K562 (cell line): ENCODE measurements at regions not wholly inside any gene's neighbourhood (a gene's known extent, or its start where the extent isn't known, plus 50 kb on each side); places are given as distances from the start of the nearest gene placed in this dataset.

Experiments
- EZH2 ChIP-seq: IDR thresholded peaks from 2 replicates; pipeline ENCODE4 v1.6.1; 2012; ENCODE audit warnings: low read depth, mild to moderate bottlenecking, inconsistent platforms, low read length, borderline replicate concordance
- KDM2B ChIP-seq: fragments of 250-450 bp; sonication (Bioruptor Pico); IDR thresholded peaks from 2 replicates; pipeline ENCODE4 v1.8.0; 2021; ENCODE audit warnings: mild to moderate bottlenecking, moderate library complexity
- NRF1 ChIP-seq, 2 experiments: fragments of 450-650 bp; IDR thresholded peaks in 1 of 2; conservative IDR thresholded peaks in 1 of 2; 2 replicates each; pipeline ENCODE4 v1.6.1; 2014; ENCODE audit warnings: mild to moderate bottlenecking in 2 of 2
- SLC30A9 ChIP-seq: fragments of 250-450 bp; sonication (Bioruptor Pico); IDR thresholded peaks from 2 replicates; pipeline ENCODE4 v1.8.0; 2022; ENCODE audit warnings: mild to moderate bottlenecking, moderate library complexity
- TCF3 ChIP-seq: sonication (generic); formaldehyde crosslinking; IDR thresholded peaks from 2 replicates; pipeline ENCODE4 v1.4.0; 2020; ENCODE audit warnings: mild to moderate bottlenecking, missing genetic modification reagents
- ZNF79 ChIP-seq: fragments of 250-450 bp; sonication (Bioruptor Pico); IDR thresholded peaks from 2 replicates; pipeline ENCODE4 v1.4.0; 2020; ENCODE audit warnings: low read depth, mild to moderate bottlenecking, moderate library complexity
- TF ChIP-seq, protein P1 (sequence below), 2 experiments: fragments of 450-650 bp; IDR thresholded peaks; 2 replicates each; pipeline ENCODE4 v1.6.1; 2018; ENCODE audit warnings: mild to moderate bottlenecking in 2 of 2, low read depth in 1 of 2; ENCODE audit not compliant: partially characterized antibody in 2 of 2

DNA sequence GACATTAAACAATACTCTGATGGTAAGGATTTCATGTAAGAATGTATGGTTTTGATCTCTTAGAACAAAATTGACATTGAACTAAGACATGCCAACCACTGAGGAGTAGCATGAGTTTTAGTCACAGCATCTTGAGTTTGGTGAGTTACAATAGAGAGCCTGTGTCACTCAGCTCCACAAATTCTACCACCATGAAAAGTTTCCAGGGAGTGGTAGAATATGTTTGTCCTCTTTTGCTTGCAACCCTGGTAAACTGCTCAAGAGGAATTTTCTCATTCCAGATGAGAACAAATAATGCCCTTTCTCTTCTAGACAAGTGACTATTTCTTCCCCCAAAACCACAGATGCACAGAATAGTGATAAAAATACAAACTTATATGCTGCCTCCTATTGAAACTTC is 502.0 kb upstream of the VRK2 start:
- TF ChIP-seq EZH2 (no peak), KDM2B (CRISPR knock-in tag) (no peak), TCF3 (CRISPR knock-in tag) (no peak), ZNF79 (no peak), NRF1 (conservative IDR thresholded peaks at IDR 0.05 in 1 of 2, IDR thresholded peaks at IDR 0.05 in 1 of 2) (no peak), SLC30A9 (CRISPR knock-in tag) (no peak)
- TF ChIP-seq, protein P1, sequence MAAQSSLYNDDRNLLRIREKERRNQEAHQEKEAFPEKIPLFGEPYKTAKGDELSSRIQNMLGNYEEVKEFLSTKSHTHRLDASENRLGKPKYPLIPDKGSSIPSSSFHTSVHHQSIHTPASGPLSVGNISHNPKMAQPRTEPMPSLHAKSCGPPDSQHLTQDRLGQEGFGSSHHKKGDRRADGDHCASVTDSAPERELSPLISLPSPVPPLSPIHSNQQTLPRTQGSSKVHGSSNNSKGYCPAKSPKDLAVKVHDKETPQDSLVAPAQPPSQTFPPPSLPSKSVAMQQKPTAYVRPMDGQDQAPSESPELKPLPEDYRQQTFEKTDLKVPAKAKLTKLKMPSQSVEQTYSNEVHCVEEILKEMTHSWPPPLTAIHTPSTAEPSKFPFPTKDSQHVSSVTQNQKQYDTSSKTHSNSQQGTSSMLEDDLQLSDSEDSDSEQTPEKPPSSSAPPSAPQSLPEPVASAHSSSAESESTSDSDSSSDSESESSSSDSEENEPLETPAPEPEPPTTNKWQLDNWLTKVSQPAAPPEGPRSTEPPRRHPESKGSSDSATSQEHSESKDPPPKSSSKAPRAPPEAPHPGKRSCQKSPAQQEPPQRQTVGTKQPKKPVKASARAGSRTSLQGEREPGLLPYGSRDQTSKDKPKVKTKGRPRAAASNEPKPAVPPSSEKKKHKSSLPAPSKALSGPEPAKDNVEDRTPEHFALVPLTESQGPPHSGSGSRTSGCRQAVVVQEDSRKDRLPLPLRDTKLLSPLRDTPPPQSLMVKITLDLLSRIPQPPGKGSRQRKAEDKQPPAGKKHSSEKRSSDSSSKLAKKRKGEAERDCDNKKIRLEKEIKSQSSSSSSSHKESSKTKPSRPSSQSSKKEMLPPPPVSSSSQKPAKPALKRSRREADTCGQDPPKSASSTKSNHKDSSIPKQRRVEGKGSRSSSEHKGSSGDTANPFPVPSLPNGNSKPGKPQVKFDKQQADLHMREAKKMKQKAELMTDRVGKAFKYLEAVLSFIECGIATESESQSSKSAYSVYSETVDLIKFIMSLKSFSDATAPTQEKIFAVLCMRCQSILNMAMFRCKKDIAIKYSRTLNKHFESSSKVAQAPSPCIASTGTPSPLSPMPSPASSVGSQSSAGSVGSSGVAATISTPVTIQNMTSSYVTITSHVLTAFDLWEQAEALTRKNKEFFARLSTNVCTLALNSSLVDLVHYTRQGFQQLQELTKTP (IDR thresholded peaks at IDR 0.05; ENCODE audit: low read depth in 1 of 2, partially characterized antibody in 2 of 2): no peak
